ENCODE measurements at regions not wholly inside any gene's neighbourhood (a gene's known extent, or its start where the extent isn't known, plus 50 kb on each side); places are given as distances from the start of the nearest gene placed in this dataset.

- H3K4me3 Mint-ChIP-seq: no peak overlapping the region
- H3K9me3 Mint-ChIP-seq: no peaks in the 10 kb centered on the region
- H3K4me3 ChIP-seq (ENCODE audit: low read length): no peak overlapping the region
- H3K27me3 Mint-ChIP-seq (ENCODE audit: low read depth in 2 of 2): no peaks in the 10 kb centered on the region
- no peaks in the 10 kb centered on the region for H3K4me1 ChIP-seq (ENCODE audit: control insufficient read depth, insufficient read depth, low read length)
- no peaks in the 10 kb centered on the region for H3K36me3 ChIP-seq (ENCODE audit: control insufficient read depth, insufficient read depth, low read length)
- ATAC-seq (no peak), DNase-seq (no peak)
- no peaks in the 10 kb centered on the region for H3K9me3 ChIP-seq (ENCODE audit: control insufficient read depth, insufficient read depth, low read length)
- TF ChIP-seq CTCF (IDR thresholded peaks at IDR 0.05): no peak
- H3K27ac Mint-ChIP-seq: no peak overlapping the region
- H3K36me3 Mint-ChIP-seq: no peaks in the 10 kb centered on the region
- intact Hi-C loops (cut with micrococcal nuclease): no loop called here
- H3K27me3 ChIP-seq (ENCODE audit: control insufficient read depth, insufficient read depth, low read length): no peaks in the 10 kb centered on the region
- peaks cover 8 to 9% of the 10 kb centered on the region in 2 donors for H3K4me1 Mint-ChIP-seq
- H3K27ac ChIP-seq (ENCODE audit: low read length): no peak overlapping the region
Observed at GRCh38 chr5:100691085-100691484, 155.9 kb downstream of the FAM174A start.

- Mint-ChIP-seq H3K27ac (no peak overlapping the region), H3K4me1 (peaks cover 8 to 9% of the 10 kb centered on the region in 2 donors), H3K27me3 (ENCODE audit: low read depth in 2 of 2) (no peaks in the 10 kb centered on the region), H3K9me3 (no peaks in the 10 kb centered on the region), H3K36me3 (no peaks in the 10 kb centered on the region), H3K4me3 (no peak overlapping the region)
- no peaks in the 10 kb centered on the region for H3K36me3 ChIP-seq (ENCODE audit: control insufficient read depth, insufficient read depth, low read length)
- no peak overlapping the region for H3K27ac ChIP-seq (ENCODE audit: low read length)
- ATAC-seq (peak in 1 of 3 donors; percentile 35), DNase-seq (no peak)
- no peak overlapping the region for H3K4me3 ChIP-seq (ENCODE audit: low read length)
- H3K9me3 ChIP-seq (ENCODE audit: control insufficient read depth, insufficient read depth, low read length): no peaks in the 10 kb centered on the region
- WGBS (ENCODE audit: insufficient coverage): no CpG with 5 or more reads among the region's 1 CpG
- no peaks in the 10 kb centered on the region for H3K4me1 ChIP-seq (ENCODE audit: control insufficient read depth, insufficient read depth, low read length)
- no peak for TF ChIP-seq CTCF (IDR thresholded peaks at IDR 0.05)
- no peaks in the 10 kb centered on the region for H3K27me3 ChIP-seq (ENCODE audit: control insufficient read depth, insufficient read depth, low read length)
- intact Hi-C loops (cut with micrococcal nuclease): no loop called here
Observed at GRCh38 chr5:100691548-100691947, 156.4 kb downstream of the FAM174A start.

GRCh38 chr5:100693481-100693880 is 158.3 kb downstream of the FAM174A start:
- 90% methylated on average over 1 of the region's 1 CpG for WGBS (ENCODE audit: insufficient coverage)
- Mint-ChIP-seq H3K27me3 (ENCODE audit: low read depth in 2 of 2) (no peaks in the 10 kb centered on the region), H3K36me3 (no peaks in the 10 kb centered on the region), H3K4me3 (no peak overlapping the region), H3K9me3 (no peaks in the 10 kb centered on the region), H3K4me1 (peaks cover 8 to 9% of the 10 kb centered on the region in 2 donors), H3K27ac (no peak overlapping the region)
- no peak for TF ChIP-seq CTCF (IDR thresholded peaks at IDR 0.05)
- Histone ChIP-seq H3K27ac (ENCODE audit: low read length) (no peak overlapping the region), H3K4me3 (ENCODE audit: low read length) (no peak overlapping the region), H3K36me3 (ENCODE audit: control insufficient read depth, insufficient read depth, low read length) (no peaks in the 10 kb centered on the region), H3K27me3 (ENCODE audit: control insufficient read depth, insufficient read depth, low read length) (no peaks in the 10 kb centered on the region), H3K4me1 (ENCODE audit: control insufficient read depth, insufficient read depth, low read length) (no peaks in the 10 kb centered on the region), H3K9me3 (ENCODE audit: control insufficient read depth, insufficient read depth, low read length) (no peaks in the 10 kb centered on the region)
- DNase-seq (no peak), ATAC-seq (peak in 2 of 3 donors; percentile 28 to 88)
- intact Hi-C loops (cut with micrococcal nuclease): no loop called here

- H3K4me3 Mint-ChIP-seq: peak overlapping the region; percentile 5
- no peak for TF ChIP-seq CTCF (IDR thresholded peaks at IDR 0.05)
- no peaks in the 10 kb centered on the region for H3K36me3 Mint-ChIP-seq
- no peak overlapping the region for H3K27ac Mint-ChIP-seq
- WGBS (ENCODE audit: insufficient coverage): 40% methylated on average over 2 of the region's 4 CpGs
- H3K9me3 ChIP-seq (ENCODE audit: control insufficient read depth, insufficient read depth, low read length): no peaks in the 10 kb centered on the region
- DNase-seq: no peak
- H3K4me1 Mint-ChIP-seq: peaks cover 8 to 9% of the 10 kb centered on the region in 2 donors
- no peaks in the 10 kb centered on the region for H3K4me1 ChIP-seq (ENCODE audit: control insufficient read depth, insufficient read depth, low read length)
- intact Hi-C loops (cut with micrococcal nuclease): no loop called here
- no peak overlapping the region for H3K4me3 ChIP-seq (ENCODE audit: low read length)
- H3K27me3 ChIP-seq (ENCODE audit: control insufficient read depth, insufficient read depth, low read length): no peaks in the 10 kb centered on the region
- H3K36me3 ChIP-seq (ENCODE audit: control insufficient read depth, insufficient read depth, low read length): no peaks in the 10 kb centered on the region
- no peak overlapping the region for H3K27ac ChIP-seq (ENCODE audit: low read length)
- peak; percentile 42 to 89 (median 70) for ATAC-seq
- no peaks in the 10 kb centered on the region for H3K27me3 Mint-ChIP-seq (ENCODE audit: low read depth in 2 of 2)
- H3K9me3 Mint-ChIP-seq: no peaks in the 10 kb centered on the region
Observed at GRCh38 chr5:100694100-100694499, 158.9 kb downstream of the FAM174A start.

All from natural killer cell (primary cell).